ENCODE measurements at regions not wholly inside any gene's neighbourhood (a gene's known extent, or its start where the extent isn't known, plus 50 kb on each side); places are given as distances from the start of the nearest gene placed in this dataset.

- TF ChIP-seq CTCF (IDR thresholded peaks at IDR 0.05; ENCODE audit: low read length): no peak
- TF ChIP-seq EZH2 (IDR thresholded peaks at IDR 0.05; ENCODE audit: borderline replicate concordance, low read length): no peak
Measured at GRCh38 chr21:43337901-43338655, 88.9 kb downstream of the SIK1 start.
